GM19351 (cell line): ENCODE measurements at regions not wholly inside any gene's neighbourhood (a gene's known extent, or its start where the extent isn't known, plus 50 kb on each side); places are given as distances from the start of the nearest gene placed in this dataset.
A peak's percentile ranks its signal among the peaks of the same experiment; 100 is the strongest.
"Not testable (repeated sequence)": the region's sequence is repeated elsewhere in the genome, so short reads cannot be mapped to it uniquely, and the experiment has no call there.

ENCODE experiments used
- ATAC-seq: cut with Tn5 transposase; IDR thresholded peaks from one replicate; pipeline ENCODE4 v1.9.1; 2021; ENCODE audit warnings: mild to moderate bottlenecking, moderate library complexity; ENCODE audit not compliant: unreplicated experiment

GRCh38 chr7:143704813-143705212 is 52.7 kb downstream of the CTAGE6 start:
- ATAC-seq = not testable (repeated sequence)

- peak; percentile 99 for ATAC-seq
These were observed 56.5 kb downstream of the CTAGE6 start for GRCh38 chr7:143700759-143701699.
